ENCODE measurements at regions not wholly inside any gene's neighbourhood (a gene's known extent, or its start where the extent isn't known, plus 50 kb on each side); places are given as distances from the start of the nearest gene placed in this dataset.

GRCh38 chr10:53699231-53699630 lies 926.6 kb upstream of the MBL2 start:
- Histone ChIP-seq H3K27ac (ENCODE audit: low read length in 2 of 2) (no peak overlapping the region), H3K4me2 (replicated peaks; ENCODE audit: low read depth, low read length, poor library complexity, severe bottlenecking) (no peak overlapping the region), H3K79me2 (ENCODE audit: control insufficient read depth, insufficient read depth, low read length) (no peaks in the 10 kb centered on the region), H3K4me3 (ENCODE audit: control extremely low read depth in 1 of 5, extremely low read depth in 1 of 5, insufficient read depth in 1 of 5, low read depth in 2 of 5, low read length in 4 of 5) (no peak overlapping the region), H4K20me1 (ENCODE audit: control insufficient read depth, insufficient read depth, low read length, poor library complexity, severe bottlenecking) (no peaks in the 10 kb centered on the region), H2AFZ (ENCODE audit: insufficient read depth, low read depth, low read length, poor library complexity, severe bottlenecking) (no peak overlapping the region), H3K36me3 (replicated peaks in 1 of 2; ENCODE audit: control extremely low read depth in 1 of 2, control insufficient read depth in 1 of 2, extremely low read depth in 1 of 2, insufficient read depth in 2 of 2, low read length in 1 of 2) (no peaks in the 10 kb centered on the region), H3K9me3 (ENCODE audit: control extremely low read depth in 1 of 3, control insufficient read depth in 2 of 3, insufficient read depth in 1 of 3, low read length in 2 of 3) (no peaks in the 10 kb centered on the region), H3K27me3 (replicated peaks in 1 of 4; ENCODE audit: control extremely low read depth in 1 of 4, control insufficient read depth in 3 of 4, insufficient read depth in 4 of 4, low read length in 3 of 4) (no peaks in the 10 kb centered on the region), H3K4me1 (ENCODE audit: control insufficient read depth in 2 of 2, insufficient read depth in 2 of 2, low read length in 2 of 2) (no peaks in the 10 kb centered on the region), H3K9ac (ENCODE audit: low read length) (no peak overlapping the region)
- no peaks in the 10 kb centered on the region for H3K4me1 Mint-ChIP-seq
- DNase-seq (no peak), ATAC-seq (ENCODE audit: low read depth) (no peak)
- ChIA-PET POLR2A (no interaction called here), CTCF (no interaction called here)
- TF ChIP-seq CTCF (IDR thresholded peaks at IDR 0.05) (no peak), EZH2 (IDR thresholded peaks at IDR 0.05; ENCODE audit: borderline replicate concordance, insufficient read depth, low read depth, low read length, poor library complexity, severe bottlenecking) (no peak)
- H3K4me3 Mint-ChIP-seq: no peak overlapping the region
- intact Hi-C loops (cut with micrococcal nuclease): no loop called here
- no peaks in the 10 kb centered on the region for H3K27me3 Mint-ChIP-seq
- WGBS (ENCODE audit: insufficient coverage): no CpG with 5 or more reads among the region's 5 CpGs
- H3K9me3 Mint-ChIP-seq (ENCODE audit: insufficient read depth): no peaks in the 10 kb centered on the region
- no peak overlapping the region for H3K27ac Mint-ChIP-seq

- Histone ChIP-seq H4K20me1 (ENCODE audit: control insufficient read depth, insufficient read depth, low read length, poor library complexity, severe bottlenecking) (no peaks in the 10 kb centered on the region), H3K4me3 (ENCODE audit: control extremely low read depth in 1 of 5, extremely low read depth in 1 of 5, insufficient read depth in 1 of 5, low read depth in 2 of 5, low read length in 4 of 5) (no peak overlapping the region), H3K79me2 (ENCODE audit: control insufficient read depth, insufficient read depth, low read length) (no peaks in the 10 kb centered on the region), H2AFZ (ENCODE audit: insufficient read depth, low read depth, low read length, poor library complexity, severe bottlenecking) (no peak overlapping the region), H3K4me1 (ENCODE audit: control insufficient read depth in 2 of 2, insufficient read depth in 2 of 2, low read length in 2 of 2) (no peaks in the 10 kb centered on the region), H3K27ac (ENCODE audit: low read length in 2 of 2) (no peak overlapping the region), H3K9me3 (ENCODE audit: control extremely low read depth in 1 of 3, control insufficient read depth in 2 of 3, insufficient read depth in 1 of 3, low read length in 2 of 3) (no peaks in the 10 kb centered on the region), H3K9ac (ENCODE audit: low read length) (no peak overlapping the region), H3K4me2 (replicated peaks; ENCODE audit: low read depth, low read length, poor library complexity, severe bottlenecking) (no peak overlapping the region), H3K27me3 (replicated peaks in 1 of 4; ENCODE audit: control extremely low read depth in 1 of 4, control insufficient read depth in 3 of 4, insufficient read depth in 4 of 4, low read length in 3 of 4) (no peaks in the 10 kb centered on the region), H3K36me3 (replicated peaks in 1 of 2; ENCODE audit: control extremely low read depth in 1 of 2, control insufficient read depth in 1 of 2, extremely low read depth in 1 of 2, insufficient read depth in 2 of 2, low read length in 1 of 2) (no peaks in the 10 kb centered on the region)
- no CpG with 5 or more reads among the region's 2 CpGs for WGBS (ENCODE audit: insufficient coverage)
- intact Hi-C loops (cut with micrococcal nuclease): no loop called here
- DNase-seq (no peak), ATAC-seq (ENCODE audit: low read depth) (no peak)
- Mint-ChIP-seq H3K4me1 (no peaks in the 10 kb centered on the region), H3K27me3 (no peaks in the 10 kb centered on the region), H3K4me3 (no peak overlapping the region), H3K9me3 (ENCODE audit: insufficient read depth) (no peaks in the 10 kb centered on the region), H3K27ac (no peak overlapping the region)
- ChIA-PET CTCF (no interaction called here), POLR2A (no interaction called here)
- TF ChIP-seq CTCF (IDR thresholded peaks at IDR 0.05): no peak
Measured at GRCh38 chr10:53697038-53697437, 924.5 kb upstream of the MBL2 start.

Measured in B cell (primary cell).